Epithelial cell of proximal tubule (primary cell): ENCODE measurements at regions not wholly inside any gene's neighbourhood (a gene's known extent, or its start where the extent isn't known, plus 50 kb on each side); places are given as distances from the start of the nearest gene placed in this dataset.

ENCODE experiments used
- DNase-seq: peaks from one replicate; pipeline ENCODE4 v3.0.0-alpha.2; 2011; ENCODE audit warnings: low read depth
- H3K4me3 ChIP-seq: 2 replicates; pipeline ENCODE4 v1.5.1; 2011; ENCODE audit warnings: low read depth, mild to moderate bottlenecking, low read length
- TF ChIP-seq, protein P1 (sequence below): conservative IDR thresholded peaks from 2 replicates; pipeline ENCODE4 v1.5.1; 2012; ENCODE audit warnings: low read depth, mild to moderate bottlenecking, low read length

GRCh38 chr9:110073356-110073905 is 134.5 kb downstream of the C9orf152 start:
- no peak for DNase-seq
- TF ChIP-seq, protein P1, sequence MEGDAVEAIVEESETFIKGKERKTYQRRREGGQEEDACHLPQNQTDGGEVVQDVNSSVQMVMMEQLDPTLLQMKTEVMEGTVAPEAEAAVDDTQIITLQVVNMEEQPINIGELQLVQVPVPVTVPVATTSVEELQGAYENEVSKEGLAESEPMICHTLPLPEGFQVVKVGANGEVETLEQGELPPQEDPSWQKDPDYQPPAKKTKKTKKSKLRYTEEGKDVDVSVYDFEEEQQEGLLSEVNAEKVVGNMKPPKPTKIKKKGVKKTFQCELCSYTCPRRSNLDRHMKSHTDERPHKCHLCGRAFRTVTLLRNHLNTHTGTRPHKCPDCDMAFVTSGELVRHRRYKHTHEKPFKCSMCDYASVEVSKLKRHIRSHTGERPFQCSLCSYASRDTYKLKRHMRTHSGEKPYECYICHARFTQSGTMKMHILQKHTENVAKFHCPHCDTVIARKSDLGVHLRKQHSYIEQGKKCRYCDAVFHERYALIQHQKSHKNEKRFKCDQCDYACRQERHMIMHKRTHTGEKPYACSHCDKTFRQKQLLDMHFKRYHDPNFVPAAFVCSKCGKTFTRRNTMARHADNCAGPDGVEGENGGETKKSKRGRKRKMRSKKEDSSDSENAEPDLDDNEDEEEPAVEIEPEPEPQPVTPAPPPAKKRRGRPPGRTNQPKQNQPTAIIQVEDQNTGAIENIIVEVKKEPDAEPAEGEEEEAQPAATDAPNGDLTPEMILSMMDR = no peak

DNA sequence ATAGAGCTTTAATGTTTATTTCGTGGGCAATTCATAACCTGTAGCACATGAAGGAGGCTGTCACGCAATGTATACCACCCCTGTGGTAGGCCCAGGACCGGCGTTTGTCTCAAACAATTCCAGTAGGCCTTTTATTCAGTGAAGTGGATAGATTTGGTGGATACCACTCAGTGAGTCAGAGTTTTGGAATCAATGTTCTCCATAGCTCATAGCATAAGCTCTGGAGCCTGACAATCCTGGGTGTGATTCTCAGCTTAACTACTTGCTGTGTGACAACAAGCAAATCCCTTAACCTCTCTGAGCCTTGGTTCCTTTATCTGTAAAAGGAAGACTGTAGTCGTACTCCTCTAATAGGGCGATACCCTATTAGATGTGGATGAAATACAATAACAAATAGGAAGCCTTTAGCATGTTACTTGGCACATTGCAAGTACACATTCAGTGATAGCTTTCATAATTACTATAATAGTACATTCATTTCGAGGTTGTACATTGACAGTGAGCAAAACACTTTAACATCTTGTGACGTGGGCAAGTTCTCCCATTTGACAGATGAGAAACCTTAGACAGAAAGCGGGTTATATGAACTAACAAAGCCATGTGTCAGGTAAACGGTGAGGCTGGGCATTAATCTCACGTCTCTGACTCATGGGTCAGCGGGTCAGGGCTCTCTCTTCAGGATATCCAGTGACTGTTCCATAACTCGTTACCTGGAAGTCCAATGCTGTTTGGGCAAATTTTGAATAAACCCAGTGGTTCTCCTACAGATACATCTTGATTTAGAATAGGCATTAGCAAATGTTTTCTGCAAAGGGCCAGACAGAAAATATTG is 130.8 kb downstream of the C9orf152 start:
- DNase-seq = peak; percentile 86
- TF ChIP-seq, protein P1 = no peak

More at GRCh38 chr9:110073356-110073905, 134.5 kb downstream of the C9orf152 start:
- no peak overlapping the region for H3K4me3 ChIP-seq

GRCh38 chr9:110077925-110078324 is 130.0 kb downstream of the C9orf152 start:
- TF ChIP-seq, protein P1 = no peak
- DNase-seq = no peak
- no peak overlapping the region for H3K4me3 ChIP-seq

More for the DNA sequence above, 130.8 kb downstream of the C9orf152 start:
- H3K4me3 ChIP-seq = no peak overlapping the region

DNA sequence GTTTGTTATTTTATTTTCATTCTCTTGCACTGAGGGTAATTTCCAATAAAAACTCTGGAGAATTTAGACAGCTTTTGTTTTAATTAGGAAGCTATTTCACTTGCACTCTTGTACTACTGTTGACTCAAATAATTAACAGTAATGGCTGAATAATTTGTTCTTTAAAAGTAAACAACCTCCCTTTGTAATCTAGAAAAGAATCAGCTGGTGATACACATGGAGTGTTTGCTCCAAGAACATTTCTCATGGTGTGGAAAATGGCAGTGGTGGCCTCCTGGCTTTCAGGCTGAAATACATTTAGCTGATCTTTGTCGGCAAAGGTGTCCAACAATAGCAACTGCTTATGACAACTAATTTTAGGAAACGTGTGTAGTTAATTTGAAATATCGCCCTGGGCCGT is 129.4 kb downstream of the C9orf152 start:
- no peak overlapping the region for H3K4me3 ChIP-seq

DNA sequence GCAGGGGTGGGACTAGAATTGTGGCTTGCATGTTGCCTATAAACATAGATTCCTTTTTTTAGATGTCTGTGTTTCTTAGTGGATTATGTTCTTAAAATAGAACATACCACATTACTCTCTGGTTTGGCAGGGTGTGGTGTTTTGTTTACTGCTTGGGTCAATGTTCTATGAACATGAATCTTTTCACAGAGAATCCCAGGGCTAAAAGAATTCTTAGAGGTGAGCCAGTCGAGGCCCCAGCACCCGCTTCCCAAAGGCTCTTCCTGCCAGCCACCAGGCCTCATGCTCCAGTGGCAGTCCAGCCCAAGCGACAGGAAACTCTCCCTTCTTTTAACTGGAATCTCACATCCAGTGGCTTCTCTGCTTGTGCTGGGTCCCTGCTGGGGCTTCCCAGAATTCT is 126.6 kb downstream of the C9orf152 start:
- no peak for DNase-seq
- TF ChIP-seq, protein P1 = no peak
- no peak overlapping the region for H3K4me3 ChIP-seq

More for the DNA sequence above, 129.4 kb downstream of the C9orf152 start:
- TF ChIP-seq, protein P1 = no peak
- no peak for DNase-seq

DNA sequence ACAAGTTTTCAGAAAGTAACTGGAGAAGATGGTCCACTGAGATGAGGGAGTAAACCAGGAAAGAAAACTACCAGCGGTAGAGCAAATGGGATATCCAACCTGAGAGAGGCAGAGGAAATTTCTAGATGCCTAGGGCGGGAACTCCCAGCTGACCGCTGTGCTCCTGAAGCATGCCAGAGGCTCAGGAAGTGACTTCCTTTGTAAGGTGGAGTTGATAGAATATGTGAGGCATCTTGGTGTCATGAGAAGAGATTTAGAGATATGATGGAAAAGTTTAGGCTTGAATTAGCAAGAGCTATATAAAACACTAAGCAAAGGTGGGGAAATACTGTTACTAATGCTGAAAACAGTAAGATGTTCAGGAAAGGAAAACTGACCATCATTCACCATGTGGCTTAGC is 124.1 kb downstream of the C9orf152 start:
- DNase-seq = no peak
- TF ChIP-seq, protein P1 = no peak

DNA sequence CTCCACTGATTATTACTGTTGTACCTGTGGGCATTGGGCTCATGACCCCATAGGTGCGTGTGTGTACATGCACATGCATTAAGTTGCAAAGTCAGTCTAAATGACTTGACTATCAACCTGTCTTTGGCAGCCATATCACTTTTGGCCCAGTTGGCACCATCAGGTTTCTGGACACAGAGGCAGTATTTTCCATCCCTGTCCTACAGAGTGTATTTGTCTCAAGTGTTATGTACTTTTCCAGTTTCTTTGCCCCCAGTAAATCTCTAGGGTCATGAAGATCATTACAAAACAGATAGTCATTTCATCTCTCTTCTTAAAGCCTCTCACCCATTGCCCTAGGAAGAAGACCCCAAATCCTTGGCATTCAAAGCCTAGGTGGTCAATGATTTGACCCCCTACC is 121.4 kb downstream of the C9orf152 start:
- DNase-seq = no peak
- TF ChIP-seq, protein P1 = no peak
- no peak overlapping the region for H3K4me3 ChIP-seq

More for the DNA sequence above, 124.1 kb downstream of the C9orf152 start:
- H3K4me3 ChIP-seq = no peak overlapping the region
